ENCODE measurements at regions not wholly inside any gene's neighbourhood (a gene's known extent, or its start where the extent isn't known, plus 50 kb on each side); places are given as distances from the start of the nearest gene placed in this dataset.

DNA sequence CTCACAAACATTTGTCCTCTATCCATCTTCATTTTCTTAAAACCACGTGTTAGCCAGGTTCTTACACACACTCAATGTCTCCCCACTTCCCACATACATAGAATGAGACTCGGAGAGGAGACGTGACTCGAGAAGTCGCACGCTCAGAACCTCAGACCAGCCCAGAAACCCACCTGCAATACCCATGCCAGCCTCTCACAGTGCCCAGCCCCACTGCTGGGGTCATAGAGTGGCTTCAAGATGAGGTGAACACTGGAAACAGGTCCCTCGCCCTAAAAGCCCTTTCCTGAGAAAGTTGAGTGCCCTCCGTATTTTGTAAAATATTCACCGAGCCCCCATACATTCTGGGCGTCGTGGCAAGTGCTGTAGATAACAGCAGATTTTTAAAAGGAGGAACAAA lies 487.4 kb downstream of the EIPR1 start:
- Mint-ChIP-seq H3K27me3 (no peaks in the 10 kb centered on the region), H3K4me1 (no peaks in the 10 kb centered on the region), H3K36me3 (ENCODE audit: low read depth) (no peaks in the 10 kb centered on the region), H3K9me3 (no peaks in the 10 kb centered on the region), H3K27ac (no peak overlapping the region), H3K4me3 (no peak overlapping the region)
- no peak for DNase-seq
- intact Hi-C loops (cut with micrococcal nuclease): no loop called here

- H3K27me3 Mint-ChIP-seq: no peaks in the 10 kb centered on the region
- H3K4me3 Mint-ChIP-seq: no peak overlapping the region
- no peaks in the 10 kb centered on the region for H3K4me1 Mint-ChIP-seq
- no peak overlapping the region for H3K27ac Mint-ChIP-seq
- H3K9me3 Mint-ChIP-seq: no peaks in the 10 kb centered on the region
- intact Hi-C loops (cut with micrococcal nuclease): no loop called here
- H3K36me3 Mint-ChIP-seq (ENCODE audit: low read depth): no peaks in the 10 kb centered on the region
- DNase-seq: no peak
Measured at GRCh38 chr2:2889646-2890045, 488.0 kb downstream of the EIPR1 start.

GRCh38 chr2:2889141-2889540 lies 488.5 kb downstream of the EIPR1 start:
- no peaks in the 10 kb centered on the region for H3K36me3 Mint-ChIP-seq (ENCODE audit: low read depth)
- H3K4me1 Mint-ChIP-seq: no peaks in the 10 kb centered on the region
- H3K27me3 Mint-ChIP-seq: no peaks in the 10 kb centered on the region
- no peak overlapping the region for H3K27ac Mint-ChIP-seq
- no peak for DNase-seq
- H3K4me3 Mint-ChIP-seq: no peak overlapping the region
- no peaks in the 10 kb centered on the region for H3K9me3 Mint-ChIP-seq
- intact Hi-C loops (cut with micrococcal nuclease): no loop called here

DNA sequence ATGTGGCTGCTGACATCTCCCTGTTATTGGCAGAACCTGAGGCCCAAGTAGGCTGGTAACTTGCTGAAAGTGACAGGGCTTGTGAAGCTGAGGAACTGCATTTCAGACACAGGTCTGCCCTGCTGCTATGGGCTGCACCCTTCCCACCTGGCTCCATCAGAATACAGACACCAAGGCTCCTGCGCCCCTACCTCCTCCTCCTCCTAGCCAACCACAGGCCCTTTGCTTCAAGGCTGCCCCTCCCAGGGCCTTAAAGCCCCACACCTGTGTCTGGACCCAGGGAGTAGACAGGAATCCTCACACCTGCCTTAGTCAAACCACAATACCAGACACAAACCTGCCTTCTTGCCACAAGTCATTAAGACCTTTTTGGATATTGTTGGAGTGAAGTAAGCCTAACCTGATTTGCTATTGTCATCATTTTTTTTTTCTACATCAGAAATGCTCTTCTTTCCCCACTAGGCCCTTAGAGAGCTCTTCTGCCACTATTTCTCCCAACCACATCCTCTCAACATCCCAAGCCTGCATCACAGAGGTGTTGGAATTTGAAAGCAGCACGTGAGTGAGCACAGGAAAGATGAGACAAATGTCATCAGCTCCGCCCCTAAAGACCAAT lies 489.7 kb downstream of the EIPR1 start:
- Mint-ChIP-seq H3K27ac (no peak overlapping the region), H3K4me1 (no peaks in the 10 kb centered on the region), H3K4me3 (no peak overlapping the region), H3K27me3 (no peaks in the 10 kb centered on the region), H3K36me3 (ENCODE audit: low read depth) (no peaks in the 10 kb centered on the region), H3K9me3 (peaks cover 6% of the 10 kb centered on the region)
- intact Hi-C loops (cut with micrococcal nuclease): no loop called here
- DNase-seq: no peak

GRCh38 chr2:2886922-2887321 lies 490.7 kb downstream of the EIPR1 start:
- H3K27me3 Mint-ChIP-seq: no peaks in the 10 kb centered on the region
- H3K27ac Mint-ChIP-seq: no peak overlapping the region
- H3K36me3 Mint-ChIP-seq (ENCODE audit: low read depth): no peaks in the 10 kb centered on the region
- no peak overlapping the region for H3K4me3 Mint-ChIP-seq
- H3K9me3 Mint-ChIP-seq: peaks cover 7% of the 10 kb centered on the region
- no peak for DNase-seq
- intact Hi-C loops (cut with micrococcal nuclease): no loop called here
- no peaks in the 10 kb centered on the region for H3K4me1 Mint-ChIP-seq

DNA sequence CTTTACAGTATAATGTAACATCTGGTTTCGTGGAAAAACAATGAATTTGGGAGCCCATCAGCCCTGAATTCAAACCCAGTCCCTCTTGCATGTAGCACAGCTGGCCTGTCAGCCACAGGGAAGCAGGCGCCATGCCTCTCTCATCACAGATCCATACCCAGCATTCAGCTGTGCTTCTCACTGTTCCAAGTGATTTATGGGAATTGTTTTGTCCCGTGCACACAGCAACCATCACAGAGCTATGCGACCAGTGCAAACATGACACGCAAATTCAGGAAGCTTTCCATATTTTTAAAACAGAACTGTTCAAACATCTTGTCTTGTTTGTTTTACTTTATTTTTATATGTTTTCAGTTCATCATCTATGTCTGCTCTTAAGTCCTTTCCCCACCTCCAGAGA lies 496.1 kb downstream of the EIPR1 start:
- DNase-seq: no peak
- H3K9me3 Mint-ChIP-seq: peaks cover 7% of the 10 kb centered on the region
- intact Hi-C loops (cut with micrococcal nuclease): no loop called here
- H3K27ac Mint-ChIP-seq: no peak overlapping the region
- H3K27me3 Mint-ChIP-seq: no peaks in the 10 kb centered on the region
- H3K36me3 Mint-ChIP-seq (ENCODE audit: low read depth): no peaks in the 10 kb centered on the region
- no peak overlapping the region for H3K4me3 Mint-ChIP-seq
- H3K4me1 Mint-ChIP-seq: no peaks in the 10 kb centered on the region

DNA sequence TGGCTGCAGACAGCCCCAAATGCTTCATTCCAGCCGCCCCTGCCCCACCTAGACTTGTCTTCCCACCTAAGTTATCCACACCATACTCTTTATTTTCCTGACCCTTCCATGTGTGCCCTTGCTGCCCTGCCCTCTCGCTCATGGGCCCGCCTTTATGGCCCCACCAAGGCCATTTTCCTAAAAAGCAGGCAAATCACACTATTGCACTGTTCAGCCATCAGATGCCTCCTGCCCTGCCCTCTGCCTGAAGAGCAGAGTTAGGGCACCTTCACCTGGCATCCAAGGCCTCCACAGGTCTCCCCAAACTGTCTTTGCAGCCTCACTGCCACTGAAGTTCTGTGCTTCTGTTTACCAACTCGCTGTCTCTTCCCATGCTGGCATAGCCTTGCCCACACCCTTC lies 496.7 kb downstream of the EIPR1 start:
- H3K27me3 Mint-ChIP-seq: no peaks in the 10 kb centered on the region
- intact Hi-C loops (cut with micrococcal nuclease): no loop called here

DNA sequence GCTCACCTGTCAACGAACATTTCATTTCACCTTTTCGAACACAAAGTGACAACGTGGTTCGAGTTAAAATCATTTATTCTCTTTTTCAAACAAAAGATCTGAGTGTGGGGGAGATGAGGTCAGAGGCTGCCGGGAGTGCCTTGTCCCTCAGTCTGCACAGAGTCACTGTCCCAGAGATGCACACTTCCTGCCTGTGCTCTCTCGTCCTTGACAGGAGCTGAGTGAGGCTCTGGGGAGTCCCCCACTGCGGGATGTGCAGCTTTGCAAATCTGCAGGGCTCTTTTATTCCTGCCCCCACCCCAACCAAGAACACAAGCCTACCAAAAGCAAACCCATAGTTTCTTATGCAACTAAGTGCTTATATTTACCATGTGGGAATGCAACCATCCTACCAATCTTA lies 497.8 kb downstream of the EIPR1 start:
- H3K36me3 Mint-ChIP-seq (ENCODE audit: low read depth): no peaks in the 10 kb centered on the region

More for the DNA sequence above, 496.7 kb downstream of the EIPR1 start:
- H3K4me1 Mint-ChIP-seq: no peaks in the 10 kb centered on the region
- DNase-seq: no peak
- no peak overlapping the region for H3K27ac Mint-ChIP-seq
- no peak overlapping the region for H3K4me3 Mint-ChIP-seq
- H3K36me3 Mint-ChIP-seq (ENCODE audit: low read depth): no peaks in the 10 kb centered on the region
- peaks cover 7% of the 10 kb centered on the region for H3K9me3 Mint-ChIP-seq

GRCh38 chr2:2879071-2879470 lies 498.5 kb downstream of the EIPR1 start:
- Mint-ChIP-seq H3K36me3 (ENCODE audit: low read depth) (no peaks in the 10 kb centered on the region), H3K9me3 (peaks cover 7% of the 10 kb centered on the region), H3K27me3 (no peaks in the 10 kb centered on the region), H3K4me3 (no peak overlapping the region), H3K27ac (no peak overlapping the region), H3K4me1 (no peaks in the 10 kb centered on the region)
- intact Hi-C loops (cut with micrococcal nuclease): no loop called here
- DNase-seq: no peak

More for the DNA sequence above, 497.8 kb downstream of the EIPR1 start:
- intact Hi-C loops (cut with micrococcal nuclease): no loop called here
- Mint-ChIP-seq H3K27me3 (no peaks in the 10 kb centered on the region), H3K9me3 (peaks cover 7% of the 10 kb centered on the region), H3K4me1 (no peaks in the 10 kb centered on the region), H3K4me3 (no peak overlapping the region), H3K27ac (no peak overlapping the region)
- no peak for DNase-seq

GRCh38 chr2:2877427-2877826 lies 500.2 kb downstream of the EIPR1 start:
- no peaks in the 10 kb centered on the region for H3K36me3 Mint-ChIP-seq (ENCODE audit: low read depth)
- no peak overlapping the region for H3K4me3 Mint-ChIP-seq
- H3K27ac Mint-ChIP-seq: no peak overlapping the region
- no peak for DNase-seq
- H3K27me3 Mint-ChIP-seq: no peaks in the 10 kb centered on the region
- H3K9me3 Mint-ChIP-seq: no peaks in the 10 kb centered on the region
- intact Hi-C loops (cut with micrococcal nuclease): no loop called here
- H3K4me1 Mint-ChIP-seq: no peaks in the 10 kb centered on the region

GRCh38 chr2:2876331-2877221 lies 501.0 kb downstream of the EIPR1 start:
- H3K27me3 Mint-ChIP-seq: no peaks in the 10 kb centered on the region
- DNase-seq: no peak
- no peaks in the 10 kb centered on the region for H3K36me3 Mint-ChIP-seq (ENCODE audit: low read depth)
- H3K4me1 Mint-ChIP-seq: no peaks in the 10 kb centered on the region
- intact Hi-C loops (cut with micrococcal nuclease): no loop called here
- no peaks in the 10 kb centered on the region for H3K9me3 Mint-ChIP-seq
- no peak overlapping the region for H3K27ac Mint-ChIP-seq
- no peak overlapping the region for H3K4me3 Mint-ChIP-seq

GRCh38 chr2:2875831-2876230 lies 501.8 kb downstream of the EIPR1 start:
- H3K9me3 Mint-ChIP-seq: no peaks in the 10 kb centered on the region
- H3K36me3 Mint-ChIP-seq (ENCODE audit: low read depth): no peaks in the 10 kb centered on the region
- H3K27ac Mint-ChIP-seq: no peak overlapping the region
- DNase-seq: no peak
- H3K27me3 Mint-ChIP-seq: no peaks in the 10 kb centered on the region
- no peak overlapping the region for H3K4me3 Mint-ChIP-seq
- H3K4me1 Mint-ChIP-seq: no peaks in the 10 kb centered on the region
- intact Hi-C loops (cut with micrococcal nuclease): no loop called here

DNA sequence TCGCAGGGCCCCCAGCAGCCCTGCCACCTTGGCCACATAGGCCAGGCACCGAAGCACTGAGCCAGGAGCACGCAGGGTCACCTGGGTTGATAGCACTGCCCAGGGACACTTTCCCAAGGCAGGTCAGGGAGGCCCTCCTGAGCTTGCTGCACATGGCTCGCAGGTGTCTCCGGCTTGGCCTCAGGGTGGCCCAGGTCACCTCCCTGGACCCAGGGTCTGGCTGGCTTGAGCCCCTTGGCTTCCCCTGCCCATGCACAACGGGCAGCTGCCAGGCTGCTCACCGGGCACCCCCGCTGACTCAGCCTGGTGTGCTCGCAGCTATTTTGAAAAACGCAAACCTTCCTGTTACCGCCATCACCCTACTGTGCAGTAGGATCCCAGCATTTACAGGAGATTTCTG lies 502.3 kb downstream of the EIPR1 start:
- DNase-seq: no peak
- Mint-ChIP-seq H3K4me3 (no peak overlapping the region), H3K27ac (no peak overlapping the region), H3K36me3 (ENCODE audit: low read depth) (no peaks in the 10 kb centered on the region), H3K4me1 (no peaks in the 10 kb centered on the region), H3K9me3 (no peaks in the 10 kb centered on the region), H3K27me3 (no peaks in the 10 kb centered on the region)
- intact Hi-C loops (cut with micrococcal nuclease): no loop called here

GRCh38 chr2:2874805-2875204 lies 502.8 kb downstream of the EIPR1 start:
- intact Hi-C loops (cut with micrococcal nuclease): no loop called here
- Mint-ChIP-seq H3K4me3 (no peak overlapping the region), H3K9me3 (no peaks in the 10 kb centered on the region), H3K27me3 (no peaks in the 10 kb centered on the region), H3K27ac (no peak overlapping the region), H3K4me1 (no peaks in the 10 kb centered on the region), H3K36me3 (ENCODE audit: low read depth) (no peaks in the 10 kb centered on the region)
- no peak for DNase-seq
